GM12891 (cell line): ENCODE measurements at regions not wholly inside any gene's neighbourhood (a gene's known extent, or its start where the extent isn't known, plus 50 kb on each side); places are given as distances from the start of the nearest gene placed in this dataset.

ENCODE experiments used
- DNase-seq: peaks from one replicate; pipeline ENCODE4 v3.0.0; 2011; ENCODE audit warnings: low spot score; ENCODE audit not compliant: insufficient read length
- FAIRE-seq: peaks from 2 replicates; lab custom pipeline; 2011; peaks lifted over from hg19 to GRCh38; lab: Jason Lieb, UNC
- PAX5 ChIP-seq: IDR thresholded peaks from 2 replicates; pipeline ENCODE4 v1.6.1; 2011; ENCODE audit warnings: low read length, moderate library complexity, mild to moderate bottlenecking; ENCODE audit not compliant: insufficient read depth, severe bottlenecking
- POLR2A ChIP-seq: IDR thresholded peaks from 2 replicates; pipeline ENCODE4 v1.6.1; 2011; ENCODE audit warnings: low read depth, low read length, control low read depth
- POLR2AphosphoS5 ChIP-seq: IDR thresholded peaks from 2 replicates; pipeline ENCODE4 v1.6.1; 2011; ENCODE audit warnings: low read depth, low read length, control low read depth
- POU2F2 ChIP-seq: IDR thresholded peaks from 2 replicates; pipeline ENCODE4 v1.6.1; 2011; ENCODE audit warnings: low read depth, mild to moderate bottlenecking, control low read depth, low read length, moderate library complexity
- SPI1 ChIP-seq: IDR thresholded peaks from 2 replicates; pipeline ENCODE4 v1.6.1; 2011; ENCODE audit warnings: low read depth, low read length, control low read depth
- TAF1 ChIP-seq: IDR thresholded peaks from 2 replicates; pipeline ENCODE4 v1.6.1; 2011; ENCODE audit warnings: low read depth, low read length, control low read depth

GRCh38 chr17:12523244-12523643 lies 142.4 kb upstream of the MYOCD start:
- DNase-seq, result no peak
- no peak for TF ChIP-seq POLR2A
- no peak for TF ChIP-seq POLR2AphosphoS5
- TF ChIP-seq POU2F2, result no peak
- TF ChIP-seq SPI1, result no peak
- TF ChIP-seq TAF1, result no peak
- TF ChIP-seq PAX5, result no peak
- FAIRE-seq, result no peak

GRCh38 chr17:12528036-12528435 lies 137.7 kb upstream of the MYOCD start:
- FAIRE-seq, result no peak
- no peak for DNase-seq
- TF ChIP-seq POLR2AphosphoS5 (no peak), SPI1 (no peak), POLR2A (no peak), POU2F2 (no peak), TAF1 (no peak), PAX5 (no peak)

- FAIRE-seq, result no peak
- DNase-seq, result no peak
- TF ChIP-seq SPI1, result no peak
- no peak for TF ChIP-seq POLR2AphosphoS5
- no peak for TF ChIP-seq TAF1
- TF ChIP-seq PAX5, result no peak
- no peak for TF ChIP-seq POU2F2
- no peak for TF ChIP-seq POLR2A
These were observed 135.5 kb upstream of the MYOCD start for GRCh38 chr17:12530161-12530560.

GRCh38 chr17:12536021-12536420 lies 129.7 kb upstream of the MYOCD start:
- FAIRE-seq (no peak), DNase-seq (no peak)
- no peak for TF ChIP-seq POLR2A
- TF ChIP-seq PAX5, result no peak
- TF ChIP-seq TAF1, result no peak
- no peak for TF ChIP-seq SPI1
- no peak for TF ChIP-seq POLR2AphosphoS5
- no peak for TF ChIP-seq POU2F2

GRCh38 chr17:12536472-12536871 lies 129.2 kb upstream of the MYOCD start:
- TF ChIP-seq POLR2AphosphoS5 (no peak), SPI1 (no peak), TAF1 (no peak), POLR2A (no peak), POU2F2 (no peak), PAX5 (no peak)
- FAIRE-seq (no peak), DNase-seq (no peak)

- no peak for FAIRE-seq
These were observed 128.3 kb upstream of the MYOCD start for GRCh38 chr17:12537436-12537835.

GRCh38 chr17:12538003-12538402 lies 127.7 kb upstream of the MYOCD start:
- TF ChIP-seq PAX5 (no peak), POLR2AphosphoS5 (no peak), POLR2A (no peak), TAF1 (no peak), SPI1 (no peak), POU2F2 (no peak)
- DNase-seq, result no peak
- FAIRE-seq, result no peak

More at GRCh38 chr17:12537436-12537835, 128.3 kb upstream of the MYOCD start:
- DNase-seq, result no peak
- TF ChIP-seq POU2F2 (no peak), TAF1 (no peak), PAX5 (no peak), POLR2A (no peak), SPI1 (no peak), POLR2AphosphoS5 (no peak)

GRCh38 chr17:12545877-12546513 lies 119.7 kb upstream of the MYOCD start:
- peak; percentile 88 for FAIRE-seq
- DNase-seq, result peak; percentile 25

GRCh38 chr17:12546983-12547382 lies 118.7 kb upstream of the MYOCD start:
- no peak for TF ChIP-seq POU2F2
- no peak for TF ChIP-seq PAX5
- no peak for TF ChIP-seq POLR2A
- no peak for TF ChIP-seq POLR2AphosphoS5
- no peak for TF ChIP-seq TAF1
- TF ChIP-seq SPI1, result no peak
- FAIRE-seq, result no peak
- DNase-seq, result no peak

More at GRCh38 chr17:12545877-12546513, 119.7 kb upstream of the MYOCD start:
- no peak for TF ChIP-seq POLR2AphosphoS5

GRCh38 chr17:12547831-12548230 lies 117.9 kb upstream of the MYOCD start:
- FAIRE-seq, result no peak
- TF ChIP-seq SPI1, result no peak
- TF ChIP-seq POU2F2, result no peak
- no peak for TF ChIP-seq PAX5
- no peak for TF ChIP-seq POLR2AphosphoS5
- no peak for TF ChIP-seq TAF1
- TF ChIP-seq POLR2A, result no peak
- DNase-seq, result no peak

GRCh38 chr17:12548558-12548957 lies 117.1 kb upstream of the MYOCD start:
- DNase-seq (no peak), FAIRE-seq (no peak)
- TF ChIP-seq POLR2A, result no peak
- TF ChIP-seq TAF1, result no peak
- no peak for TF ChIP-seq SPI1
- TF ChIP-seq PAX5, result no peak
- no peak for TF ChIP-seq POU2F2
